GM19328 (cell line): ENCODE measurements at regions not wholly inside any gene's neighbourhood (a gene's known extent, or its start where the extent isn't known, plus 50 kb on each side); places are given as distances from the start of the nearest gene placed in this dataset.

Experiments used
- ATAC-seq: cut with Tn5 transposase; IDR thresholded peaks from one replicate; pipeline ENCODE4 v1.9.1; 2021; ENCODE audit warnings: mild to moderate bottlenecking, moderate library complexity; ENCODE audit not compliant: unreplicated experiment

- no peak for ATAC-seq
These were observed 61.0 kb downstream of the GTPBP8 start for GRCh38 chr3:113051787-113052186.

GRCh38 chr3:113053169-113053568 lies 62.4 kb downstream of the GTPBP8 start:
- no peak for ATAC-seq

- no peak for ATAC-seq
These were observed 63.8 kb downstream of the GTPBP8 start for GRCh38 chr3:113054552-113054951.

GRCh38 chr3:113055201-113055600 lies 64.4 kb downstream of the GTPBP8 start:
- ATAC-seq = no peak

- no peak for ATAC-seq
These were observed 65.2 kb downstream of the GTPBP8 start for GRCh38 chr3:113055961-113056360.

- ATAC-seq = peak; percentile 78
These were observed 66.3 kb downstream of the GTPBP8 start for GRCh38 chr3:113057117-113057516.

- no peak for ATAC-seq
These were observed 67.4 kb downstream of the GTPBP8 start for GRCh38 chr3:113058188-113058587.

GRCh38 chr3:113062705-113063104 lies 71.9 kb downstream of the GTPBP8 start:
- no peak for ATAC-seq

GRCh38 chr3:113063126-113063894 lies 72.5 kb downstream of the GTPBP8 start:
- ATAC-seq = no peak

- ATAC-seq = no peak
These were observed 73.4 kb downstream of the GTPBP8 start for GRCh38 chr3:113064183-113064582.

- no peak for ATAC-seq
These were observed 74.6 kb downstream of the GTPBP8 start for GRCh38 chr3:113065336-113065735.

- no peak for ATAC-seq
These were observed 79.4 kb downstream of the GTPBP8 start for GRCh38 chr3:113070072-113070640.

GRCh38 chr3:113070681-113071113 lies 79.9 kb downstream of the GTPBP8 start:
- peak; percentile 57 for ATAC-seq

GRCh38 chr3:113075588-113075987 lies 84.8 kb downstream of the GTPBP8 start:
- ATAC-seq = no peak

- peak; percentile 91 for ATAC-seq
These were observed 88.6 kb downstream of the GTPBP8 start for GRCh38 chr3:113079218-113079961.

- no peak for ATAC-seq
These were observed 94.0 kb downstream of the GTPBP8 start for GRCh38 chr3:113084777-113085176.

- no peak for ATAC-seq
These were observed 96.0 kb downstream of the GTPBP8 start for GRCh38 chr3:113086560-113087461.

GRCh38 chr3:113088616-113089015 lies 97.8 kb downstream of the GTPBP8 start:
- no peak for ATAC-seq

- ATAC-seq = no peak
These were observed 100.6 kb downstream of the GTPBP8 start for GRCh38 chr3:113091417-113091816.

GRCh38 chr3:113092746-113093145 lies 102.0 kb downstream of the GTPBP8 start:
- ATAC-seq = no peak
